Activated B cell treated with CpG ODN at 0.5 μM for 24 hours (primary cell): ENCODE measurements at regions not wholly inside any gene's neighbourhood (a gene's known extent, or its start where the extent isn't known, plus 50 kb on each side); places are given as distances from the start of the nearest gene placed in this dataset.

ENCODE experiments used
- ATAC-seq: fragments of 200-7000 bp; cut with Tn5 transposase; one replicate; pipeline ENCODE4 v1.10.0; 2021; ENCODE audit warnings: low read depth, mild to moderate bottlenecking, moderate library complexity
- CTCF ChIA-PET: fragments of 350-600 bp; sonication (Branson Sonifier 250); formaldehyde crosslinking; loops from one replicate; lab custom pipeline; 2021; ENCODE audit warnings: antibody characterized with exemption; lab: Charles Lee
- POLR2A ChIA-PET: fragments of 350-600 bp; sonication (Branson Sonifier 250); formaldehyde crosslinking; loops from one replicate; lab custom pipeline; 2021; ENCODE audit warnings: antibody characterized with exemption; lab: Charles Lee
- DNase-seq: peaks from one replicate; pipeline ENCODE4 v3.0.0; 2022
- H3K27ac Mint-ChIP-seq: one replicate; pipeline ENCODE4 v1.8.0; 2020; ENCODE audit warnings: mixed read lengths
- H3K27me3 Mint-ChIP-seq: one replicate; pipeline ENCODE4 v1.8.0; 2021; ENCODE audit warnings: mixed read lengths
- H3K36me3 Mint-ChIP-seq: one replicate; pipeline ENCODE4 v1.8.0; 2021; ENCODE audit warnings: low read depth, mixed read lengths
- H3K4me1 Mint-ChIP-seq: one replicate; pipeline ENCODE4 v1.8.0; 2021; ENCODE audit warnings: mixed read lengths
- H3K4me3 Mint-ChIP-seq: one replicate; pipeline ENCODE4 v1.8.0; 2020; ENCODE audit warnings: mild to moderate bottlenecking, mixed read lengths
- H3K9me3 Mint-ChIP-seq: one replicate; pipeline ENCODE4 v1.8.0; 2020; ENCODE audit warnings: mixed read lengths
- CTCF ChIP-seq: fragments of 200-600 bp; IDR thresholded peaks from one replicate; pipeline ENCODE4 v1.8.0; 2022; ENCODE audit warnings: antibody characterized with exemption, mild to moderate bottlenecking
- intact Hi-C: fragments of 100-400 bp; cut with micrococcal nuclease; formaldehyde crosslinking; loops from one replicate; pipeline ENCODE4 v1.15.1; 2024

GRCh38 chr10:106500041-106500924 is 664.2 kb downstream of the SORCS1 start:
- Mint-ChIP-seq H3K4me1 (no peaks in the 10 kb centered on the region), H3K4me3 (no peak overlapping the region), H3K9me3 (peaks cover 3% of the 10 kb centered on the region), H3K27me3 (no peaks in the 10 kb centered on the region), H3K27ac (no peak overlapping the region), H3K36me3 (no peaks in the 10 kb centered on the region)
- no peak for TF ChIP-seq CTCF
- intact Hi-C loops = no loop called here
- CTCF ChIA-PET = no interaction called here
- ATAC-seq (no peak), DNase-seq (no peak)
- POLR2A ChIA-PET = no interaction called here

GRCh38 chr10:106499448-106499847 is 665.1 kb downstream of the SORCS1 start:
- no peak for TF ChIP-seq CTCF
- peaks cover 3% of the 10 kb centered on the region for H3K9me3 Mint-ChIP-seq
- ATAC-seq (no peak), DNase-seq (no peak)
- no peak overlapping the region for H3K4me3 Mint-ChIP-seq
- ChIA-PET CTCF (no interaction called here), POLR2A (no interaction called here)
- H3K36me3 Mint-ChIP-seq = no peaks in the 10 kb centered on the region
- H3K27me3 Mint-ChIP-seq = no peaks in the 10 kb centered on the region
- H3K27ac Mint-ChIP-seq = no peak overlapping the region
- no peaks in the 10 kb centered on the region for H3K4me1 Mint-ChIP-seq
- intact Hi-C loops = no loop called here

- ChIA-PET CTCF (no interaction called here), POLR2A (no interaction called here)
- H3K4me1 Mint-ChIP-seq = no peaks in the 10 kb centered on the region
- H3K27me3 Mint-ChIP-seq = no peaks in the 10 kb centered on the region
- no peak overlapping the region for H3K27ac Mint-ChIP-seq
- intact Hi-C loops = no loop called here
- H3K36me3 Mint-ChIP-seq = no peaks in the 10 kb centered on the region
- no peak for DNase-seq
- H3K9me3 Mint-ChIP-seq = peaks cover 3% of the 10 kb centered on the region
- no peak overlapping the region for H3K4me3 Mint-ChIP-seq
- TF ChIP-seq CTCF = no peak
- ATAC-seq = no peak
Observed at GRCh38 chr10:106498675-106499074, 665.8 kb downstream of the SORCS1 start.

DNA sequence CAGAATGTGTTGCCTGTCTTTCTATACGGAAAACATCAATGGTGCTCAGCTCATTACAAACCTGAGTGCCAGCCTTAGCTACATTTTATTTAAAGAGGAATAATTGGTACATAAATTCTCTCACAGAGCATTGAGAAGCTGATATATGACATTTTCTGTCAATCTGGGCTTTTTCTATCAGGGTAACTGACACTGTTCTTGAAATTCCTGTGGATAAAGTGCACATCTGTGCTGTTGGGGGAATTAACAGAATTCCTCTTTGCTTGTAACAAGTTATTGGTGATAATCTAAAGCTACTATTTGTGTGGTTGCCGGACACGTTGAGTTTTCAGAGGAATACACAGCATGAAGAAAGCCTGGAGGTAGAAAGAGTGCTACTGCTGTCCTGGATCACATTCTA is 668.6 kb downstream of the SORCS1 start:
- TF ChIP-seq CTCF = no peak
- Mint-ChIP-seq H3K4me3 (no peak overlapping the region), H3K27ac (no peak overlapping the region), H3K27me3 (no peaks in the 10 kb centered on the region), H3K9me3 (peaks cover 3% of the 10 kb centered on the region), H3K4me1 (no peaks in the 10 kb centered on the region), H3K36me3 (no peaks in the 10 kb centered on the region)
- ChIA-PET POLR2A (no interaction called here), CTCF (no interaction called here)
- ATAC-seq (no peak), DNase-seq (no peak)
- intact Hi-C loops = no loop called here

GRCh38 chr10:106493751-106494150 is 670.8 kb downstream of the SORCS1 start:
- Mint-ChIP-seq H3K4me1 (no peaks in the 10 kb centered on the region), H3K9me3 (peaks cover 3% of the 10 kb centered on the region), H3K27ac (no peak overlapping the region), H3K4me3 (no peak overlapping the region), H3K36me3 (no peaks in the 10 kb centered on the region), H3K27me3 (no peaks in the 10 kb centered on the region)
- DNase-seq = no peak
- intact Hi-C loops = no loop called here
- no peak for TF ChIP-seq CTCF
- CTCF ChIA-PET = no interaction called here
- no peak for ATAC-seq
- POLR2A ChIA-PET = no interaction called here
